Activated CD8-positive, alpha-beta T cell treated with anti-CD3 and anti-CD28 coated beads for 36 hours (primary cell): ENCODE measurements at regions not wholly inside any gene's neighbourhood (a gene's known extent, or its start where the extent isn't known, plus 50 kb on each side); places are given as distances from the start of the nearest gene placed in this dataset.

Experiments
- ATAC-seq: fragments of 200-7000 bp; cut with Tn5 transposase; one replicate; pipeline ENCODE4 v1.10.0; 2021; ENCODE audit warnings: mild to moderate bottlenecking, moderate library complexity
- CTCF ChIA-PET: fragments of 350-600 bp; sonication (Branson Sonifier 250); formaldehyde crosslinking; loops from one replicate; lab custom pipeline; 2021; ENCODE audit warnings: antibody characterized with exemption; lab: Charles Lee
- POLR2A ChIA-PET: fragments of 350-600 bp; sonication (Branson Sonifier 250); formaldehyde crosslinking; loops from one replicate; lab custom pipeline; 2021; ENCODE audit warnings: antibody characterized with exemption; lab: Charles Lee
- DNase-seq: peaks from one replicate; pipeline ENCODE4 v3.0.0-alpha.2; 2020
- H3K27ac Mint-ChIP-seq: one replicate; pipeline ENCODE4 v1.8.0; 2021; ENCODE audit warnings: mild to moderate bottlenecking, mixed read lengths
- H3K27me3 Mint-ChIP-seq: one replicate; pipeline ENCODE4 v1.8.0; 2021; ENCODE audit warnings: mixed read lengths
- H3K36me3 Mint-ChIP-seq: one replicate; pipeline ENCODE4 v1.8.0; 2021; ENCODE audit warnings: low read depth, mixed read lengths
- H3K4me1 Mint-ChIP-seq: one replicate; pipeline ENCODE4 v1.8.0; 2021; ENCODE audit warnings: low read depth, mixed read lengths
- H3K4me3 Mint-ChIP-seq: one replicate; pipeline ENCODE4 v1.8.0; 2021; ENCODE audit warnings: mild to moderate bottlenecking, moderate library complexity, mixed read lengths
- H3K9me3 Mint-ChIP-seq: one replicate; pipeline ENCODE4 v1.8.0; 2021; ENCODE audit warnings: mixed read lengths
- intact Hi-C: fragments of 100-400 bp; cut with micrococcal nuclease; formaldehyde crosslinking; loops from one replicate; pipeline ENCODE4 v1.10.0; 2022
- TF ChIP-seq, protein P1 (sequence below): fragments of 200-600 bp; IDR thresholded peaks from one replicate; pipeline ENCODE4 v1.8.0; 2022; ENCODE audit warnings: antibody characterized with exemption, mild to moderate bottlenecking

DNA sequence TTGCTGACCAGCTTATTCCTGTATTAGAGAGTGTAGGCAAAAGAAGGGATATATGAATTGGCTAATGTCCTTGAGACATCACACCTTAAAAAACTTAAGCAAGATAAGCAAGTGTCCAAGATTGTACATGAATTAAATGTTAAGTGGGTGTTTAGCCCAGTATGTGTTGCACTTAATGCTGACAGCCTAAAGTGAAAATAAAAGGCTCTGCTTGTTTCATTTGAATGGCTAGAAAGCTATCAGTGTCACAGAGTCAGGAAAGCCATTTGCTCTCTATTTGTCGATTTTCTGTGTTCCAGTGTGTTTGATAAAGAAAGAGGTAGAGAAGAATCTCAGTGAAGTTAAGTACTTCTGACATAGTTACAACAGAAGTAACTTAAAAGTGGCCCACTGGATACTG lies 744.9 kb downstream of the ANKRD7 start:
- Mint-ChIP-seq H3K36me3 (no peaks in the 10 kb centered on the region), H3K27ac (no peak overlapping the region), H3K9me3 (peaks cover 9% of the 10 kb centered on the region), H3K27me3 (no peaks in the 10 kb centered on the region), H3K4me3 (no peak overlapping the region), H3K4me1 (no peaks in the 10 kb centered on the region)
- DNase-seq = no peak
- ChIA-PET CTCF (no interaction called here), POLR2A (no interaction called here)
- no peak for ATAC-seq
- TF ChIP-seq, protein P1, sequence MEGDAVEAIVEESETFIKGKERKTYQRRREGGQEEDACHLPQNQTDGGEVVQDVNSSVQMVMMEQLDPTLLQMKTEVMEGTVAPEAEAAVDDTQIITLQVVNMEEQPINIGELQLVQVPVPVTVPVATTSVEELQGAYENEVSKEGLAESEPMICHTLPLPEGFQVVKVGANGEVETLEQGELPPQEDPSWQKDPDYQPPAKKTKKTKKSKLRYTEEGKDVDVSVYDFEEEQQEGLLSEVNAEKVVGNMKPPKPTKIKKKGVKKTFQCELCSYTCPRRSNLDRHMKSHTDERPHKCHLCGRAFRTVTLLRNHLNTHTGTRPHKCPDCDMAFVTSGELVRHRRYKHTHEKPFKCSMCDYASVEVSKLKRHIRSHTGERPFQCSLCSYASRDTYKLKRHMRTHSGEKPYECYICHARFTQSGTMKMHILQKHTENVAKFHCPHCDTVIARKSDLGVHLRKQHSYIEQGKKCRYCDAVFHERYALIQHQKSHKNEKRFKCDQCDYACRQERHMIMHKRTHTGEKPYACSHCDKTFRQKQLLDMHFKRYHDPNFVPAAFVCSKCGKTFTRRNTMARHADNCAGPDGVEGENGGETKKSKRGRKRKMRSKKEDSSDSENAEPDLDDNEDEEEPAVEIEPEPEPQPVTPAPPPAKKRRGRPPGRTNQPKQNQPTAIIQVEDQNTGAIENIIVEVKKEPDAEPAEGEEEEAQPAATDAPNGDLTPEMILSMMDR = no peak
- intact Hi-C loops = no loop called here

DNA sequence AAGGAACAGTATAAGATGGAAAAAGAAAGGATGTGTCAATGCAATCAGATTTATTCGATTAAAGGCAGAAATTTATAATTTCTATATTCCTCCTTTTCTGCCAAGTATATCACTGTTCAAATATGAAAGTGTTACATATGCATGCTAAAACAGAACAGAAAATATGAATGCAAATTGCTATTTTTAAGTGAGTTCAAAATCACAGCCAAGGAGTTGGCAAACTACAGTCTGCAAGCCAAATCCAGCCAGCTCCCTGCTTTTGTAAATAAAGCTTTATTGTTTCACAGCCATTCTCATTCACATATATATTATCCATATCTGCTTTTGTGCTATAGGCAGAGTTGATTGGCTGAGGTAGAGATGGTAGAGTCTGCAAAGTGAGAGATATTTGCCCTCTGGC lies 747.2 kb downstream of the ANKRD7 start:
- POLR2A ChIA-PET = no interaction called here
- peaks cover 6% of the 10 kb centered on the region for H3K9me3 Mint-ChIP-seq
- no peak overlapping the region for H3K27ac Mint-ChIP-seq
- CTCF ChIA-PET = no interaction called here
- DNase-seq (no peak), ATAC-seq (no peak)
- no peaks in the 10 kb centered on the region for H3K36me3 Mint-ChIP-seq
- TF ChIP-seq, protein P1 = no peak
- intact Hi-C loops = no loop called here
- no peaks in the 10 kb centered on the region for H3K27me3 Mint-ChIP-seq
- no peak overlapping the region for H3K4me3 Mint-ChIP-seq
- no peaks in the 10 kb centered on the region for H3K4me1 Mint-ChIP-seq

DNA sequence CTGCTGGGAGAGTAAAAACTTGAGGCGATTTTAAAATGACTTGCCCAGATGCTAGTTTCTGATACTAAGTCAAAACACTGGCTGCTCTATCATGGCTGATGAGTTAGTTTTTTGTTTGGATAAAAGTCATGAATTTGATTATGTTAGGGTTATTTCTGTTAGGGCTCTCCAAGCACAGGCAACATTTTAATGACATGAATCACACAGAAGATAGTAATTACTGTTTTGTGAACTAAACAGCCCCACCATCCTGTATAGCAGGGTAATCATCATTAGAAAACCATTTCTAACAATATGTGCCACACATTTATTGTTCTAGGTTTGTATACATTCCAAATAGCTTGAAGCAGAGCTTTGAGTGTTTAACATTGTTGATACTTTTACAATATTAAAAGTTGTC lies 750.3 kb downstream of the ANKRD7 start:
- Mint-ChIP-seq H3K9me3 (peaks cover 5% of the 10 kb centered on the region), H3K4me1 (no peaks in the 10 kb centered on the region), H3K27ac (no peak overlapping the region), H3K36me3 (no peaks in the 10 kb centered on the region), H3K4me3 (no peak overlapping the region), H3K27me3 (no peaks in the 10 kb centered on the region)
- intact Hi-C loops = no loop called here
- no peak for ATAC-seq
- POLR2A ChIA-PET = no interaction called here
- CTCF ChIA-PET = no interaction called here
- TF ChIP-seq, protein P1 = no peak
- DNase-seq = no peak

DNA sequence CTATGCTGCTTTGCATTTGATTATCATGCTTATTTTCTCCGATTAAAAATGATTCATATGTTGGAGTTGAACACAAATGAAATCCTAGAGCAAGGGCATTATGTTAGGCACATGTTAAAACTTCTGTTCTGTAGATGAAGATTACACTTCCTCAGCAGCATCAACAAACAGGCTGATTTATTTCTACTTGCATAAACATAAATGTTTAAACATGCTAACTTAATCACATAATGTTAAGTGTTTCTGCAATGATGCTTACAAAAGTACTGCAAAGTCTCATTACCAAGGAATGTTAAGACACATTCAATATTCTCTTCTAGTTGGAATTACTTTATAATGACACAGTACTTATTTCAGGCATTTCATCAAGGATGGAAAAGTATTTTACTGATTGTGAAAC lies 770.8 kb downstream of the ANKRD7 start:
- intact Hi-C loops = no loop called here
- no peak for DNase-seq
- H3K27ac Mint-ChIP-seq = no peak overlapping the region
- H3K4me3 Mint-ChIP-seq = no peak overlapping the region
- no peaks in the 10 kb centered on the region for H3K4me1 Mint-ChIP-seq
- peaks cover 4% of the 10 kb centered on the region for H3K9me3 Mint-ChIP-seq
- H3K36me3 Mint-ChIP-seq = no peaks in the 10 kb centered on the region
- H3K27me3 Mint-ChIP-seq = no peaks in the 10 kb centered on the region
- CTCF ChIA-PET = no interaction called here
- POLR2A ChIA-PET = no interaction called here
- TF ChIP-seq, protein P1 = no peak
- ATAC-seq = no peak

DNA sequence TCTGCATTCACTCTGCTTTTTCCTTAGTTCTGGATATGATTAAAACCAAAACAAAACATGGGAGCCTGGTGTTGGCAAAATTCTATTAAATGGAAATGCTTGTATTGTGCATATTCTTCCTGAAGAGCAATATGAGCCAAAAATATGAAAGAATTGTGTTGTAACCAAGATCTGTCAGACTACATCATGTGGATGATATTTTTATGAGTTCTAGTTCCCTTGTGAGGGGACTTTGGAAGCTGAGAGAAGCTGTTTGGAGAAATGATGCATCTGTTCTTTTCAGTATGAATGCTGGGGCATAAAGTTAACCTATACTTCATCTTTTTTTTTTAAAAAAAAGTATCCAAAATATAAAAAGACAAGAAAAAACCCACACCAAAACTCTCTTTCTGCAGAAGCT lies 782.7 kb downstream of the ANKRD7 start:
- ATAC-seq = no peak
- CTCF ChIA-PET = no interaction called here
- H3K4me1 Mint-ChIP-seq = no peaks in the 10 kb centered on the region

More for the DNA sequence above, 782.7 kb downstream of the ANKRD7 start:
- Mint-ChIP-seq H3K4me3 (no peak overlapping the region), H3K36me3 (no peaks in the 10 kb centered on the region), H3K9me3 (peaks cover 3% of the 10 kb centered on the region), H3K27ac (no peak overlapping the region), H3K27me3 (no peaks in the 10 kb centered on the region)
- TF ChIP-seq, protein P1 = no peak
- no peak for DNase-seq
- POLR2A ChIA-PET = no interaction called here
- intact Hi-C loops = no loop called here
